Kidney (tissue), 13 donors: ENCODE measurements at regions not wholly inside any gene's neighbourhood (a gene's known extent, or its start where the extent isn't known, plus 50 kb on each side); places are given as distances from the start of the nearest gene placed in this dataset.

Source experiments
- DNase-seq, 5 donors: peaks; one replicate each; pipeline ENCODE4 v3.0.0-alpha.2; 2013 to 2020
- FAIRE-seq: peaks from 2 replicates; lab custom pipeline; 2012; peaks lifted over from hg19 to GRCh38; lab: Jason Lieb, UNC
- H3K27ac ChIP-seq, 2 donors: one replicate each; pipeline ENCODE4 v1.7.0; 2013; ENCODE audit warnings: low read depth in 2 of 2, low read length in 2 of 2, inconsistent platforms in 1 of 2
- H3K27me3 ChIP-seq: one replicate; pipeline ENCODE4 v1.7.1; 2013; ENCODE audit warnings: low read length, inconsistent platforms; ENCODE audit not compliant: control insufficient read depth, insufficient read depth
- H3K36me3 ChIP-seq, 3 donors: one replicate each; pipeline versions ENCODE4 v1.7.0 to v1.7.1; 2013; ENCODE audit warnings: low read length in 3 of 3, control low read depth in 1 of 3, inconsistent platforms in 1 of 3; ENCODE audit not compliant: insufficient read depth in 3 of 3, control insufficient read depth in 2 of 3
- H3K4me1 ChIP-seq, 3 donors: one replicate each; pipeline versions ENCODE4 v1.7.0 to v1.7.1; 2013; ENCODE audit warnings: low read length in 3 of 3, inconsistent platforms in 1 of 3, low read depth in 1 of 3; ENCODE audit not compliant: control insufficient read depth in 2 of 3, insufficient read depth in 2 of 3
- H3K4me3 ChIP-seq, 3 donors: one replicate each; pipeline versions ENCODE4 v1.7.0 to v1.8.1; 2013; ENCODE audit warnings: low read length in 3 of 3, control low read depth in 1 of 3, inconsistent platforms in 1 of 3
- H3K9ac ChIP-seq, 3 donors: one replicate each; pipeline versions ENCODE4 v1.7.0 to v1.7.1; 2013; ENCODE audit warnings: low read length in 3 of 3, control low read depth in 1 of 3, inconsistent platforms in 1 of 3
- H3K9me3 ChIP-seq, 3 donors: one replicate each; pipeline versions ENCODE4 v1.7.0 to v1.7.1; 2013; ENCODE audit warnings: low read length in 3 of 3, control low read depth in 1 of 3, inconsistent platforms in 1 of 3; ENCODE audit not compliant: control insufficient read depth in 2 of 3, insufficient read depth in 1 of 3
- intact Hi-C: fragments of 100-400 bp; cut with DNase I; formaldehyde crosslinking; loops from one replicate; pipeline ENCODE4 v1.11.1; 2022
- TF ChIP-seq, protein P1 (sequence below): IDR thresholded peaks from 3 replicates; pipeline ENCODE4 v1.5.1; 2012; ENCODE audit warnings: mild to moderate bottlenecking, moderate library complexity, borderline replicate concordance; ENCODE audit not compliant: insufficient read depth; ENCODE audit errors: extremely low read depth
- donor health status: control.
- donor health status: control.
- donor health status: control.
- donor health status: control.
- donor health status: control.
- donor health status: DM: yes; HTN: yes; CAD: no.
- donor health status: Normal renal cell carcinoma (clear cell type).

DNA sequence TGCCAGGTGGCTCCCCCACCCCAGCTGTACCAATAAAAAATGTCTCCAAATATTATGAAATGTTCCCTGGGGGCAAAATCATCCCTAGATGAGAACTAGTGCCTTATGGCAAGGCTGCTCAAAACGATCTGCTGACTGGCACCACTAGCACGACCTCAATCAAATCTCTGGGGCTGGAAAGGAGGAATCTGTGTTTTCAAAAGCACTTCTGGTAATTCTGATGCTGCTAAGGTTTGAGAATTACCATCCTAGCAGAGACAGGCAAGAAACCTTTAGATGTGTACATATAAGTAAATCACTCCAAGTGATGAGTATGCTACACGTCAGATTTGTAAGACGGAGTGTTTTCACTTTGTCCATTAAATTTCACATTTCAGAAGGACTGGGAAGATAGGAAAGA, 360.1 kb upstream of the THRB start:
- H3K9ac ChIP-seq, result no peak overlapping the region
- intact Hi-C loops, result no loop called here
- FAIRE-seq (no peak), DNase-seq (no peak)
- H3K9me3 ChIP-seq, result no peaks in the 10 kb centered on the region
- H3K4me3 ChIP-seq, result no peak overlapping the region
- no peaks in the 10 kb centered on the region for H3K4me1 ChIP-seq
- no peak overlapping the region for H3K27ac ChIP-seq
- H3K27me3 ChIP-seq, result no peaks in the 10 kb centered on the region
- TF ChIP-seq, protein P1, sequence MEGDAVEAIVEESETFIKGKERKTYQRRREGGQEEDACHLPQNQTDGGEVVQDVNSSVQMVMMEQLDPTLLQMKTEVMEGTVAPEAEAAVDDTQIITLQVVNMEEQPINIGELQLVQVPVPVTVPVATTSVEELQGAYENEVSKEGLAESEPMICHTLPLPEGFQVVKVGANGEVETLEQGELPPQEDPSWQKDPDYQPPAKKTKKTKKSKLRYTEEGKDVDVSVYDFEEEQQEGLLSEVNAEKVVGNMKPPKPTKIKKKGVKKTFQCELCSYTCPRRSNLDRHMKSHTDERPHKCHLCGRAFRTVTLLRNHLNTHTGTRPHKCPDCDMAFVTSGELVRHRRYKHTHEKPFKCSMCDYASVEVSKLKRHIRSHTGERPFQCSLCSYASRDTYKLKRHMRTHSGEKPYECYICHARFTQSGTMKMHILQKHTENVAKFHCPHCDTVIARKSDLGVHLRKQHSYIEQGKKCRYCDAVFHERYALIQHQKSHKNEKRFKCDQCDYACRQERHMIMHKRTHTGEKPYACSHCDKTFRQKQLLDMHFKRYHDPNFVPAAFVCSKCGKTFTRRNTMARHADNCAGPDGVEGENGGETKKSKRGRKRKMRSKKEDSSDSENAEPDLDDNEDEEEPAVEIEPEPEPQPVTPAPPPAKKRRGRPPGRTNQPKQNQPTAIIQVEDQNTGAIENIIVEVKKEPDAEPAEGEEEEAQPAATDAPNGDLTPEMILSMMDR, result no peak
- no peaks in the 10 kb centered on the region for H3K36me3 ChIP-seq

DNA sequence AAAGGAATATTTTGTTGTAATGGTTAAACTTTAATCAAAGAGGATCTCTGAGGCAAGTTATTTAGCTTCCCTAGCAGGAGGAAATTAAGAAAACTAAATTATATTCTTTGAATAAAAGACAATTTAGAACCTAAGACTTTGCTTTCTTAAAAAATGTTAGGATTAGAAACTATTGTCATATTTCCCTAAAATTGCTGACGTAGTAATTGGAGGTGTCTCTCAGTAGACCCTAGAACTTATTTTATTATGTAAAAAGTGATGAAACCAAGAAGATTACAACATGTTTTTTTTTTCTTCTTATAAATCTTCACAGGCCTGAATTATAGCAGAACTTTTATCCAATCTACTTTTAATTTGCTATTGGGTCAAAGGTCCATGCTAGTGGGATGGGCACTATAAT, 363.3 kb upstream of the THRB start:
- TF ChIP-seq, protein P1, result no peak
- DNase-seq (no peak), FAIRE-seq (no peak)
- H3K36me3 ChIP-seq, result no peaks in the 10 kb centered on the region
- intact Hi-C loops, result no loop called here
- no peak overlapping the region for H3K9ac ChIP-seq
- no peak overlapping the region for H3K27ac ChIP-seq
- H3K9me3 ChIP-seq, result no peaks in the 10 kb centered on the region
- H3K4me1 ChIP-seq, result no peaks in the 10 kb centered on the region
- H3K27me3 ChIP-seq, result no peaks in the 10 kb centered on the region
- no peak overlapping the region for H3K4me3 ChIP-seq

DNA sequence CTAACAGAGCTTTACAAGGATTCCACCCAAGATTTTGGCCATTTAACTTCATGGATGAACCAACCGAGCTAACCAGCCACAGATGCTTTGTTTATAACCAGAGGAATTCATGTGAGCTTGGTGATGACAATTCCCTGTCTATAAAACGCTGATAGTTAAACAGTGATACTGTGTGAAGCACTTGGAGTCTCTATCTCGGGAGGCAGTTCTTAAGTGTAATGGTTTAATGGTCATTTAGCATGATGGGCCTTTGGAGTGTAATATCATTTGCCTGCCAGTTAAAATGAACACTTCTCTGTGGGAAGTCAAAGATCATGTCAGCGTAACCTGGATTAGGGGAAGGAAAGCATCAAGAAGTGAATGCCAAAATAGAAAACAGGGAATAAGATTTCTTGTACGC, 368.6 kb upstream of the THRB start:
- FAIRE-seq (no peak), DNase-seq (no peak)
- TF ChIP-seq, protein P1, result no peak
- no peaks in the 10 kb centered on the region for H3K27me3 ChIP-seq
- H3K4me3 ChIP-seq, result no peak overlapping the region
- H3K9me3 ChIP-seq, result no peaks in the 10 kb centered on the region
- intact Hi-C loops, result no loop called here
- no peaks in the 10 kb centered on the region for H3K4me1 ChIP-seq
- H3K36me3 ChIP-seq, result no peaks in the 10 kb centered on the region
- H3K9ac ChIP-seq, result no peak overlapping the region
- H3K27ac ChIP-seq, result no peak overlapping the region

DNA sequence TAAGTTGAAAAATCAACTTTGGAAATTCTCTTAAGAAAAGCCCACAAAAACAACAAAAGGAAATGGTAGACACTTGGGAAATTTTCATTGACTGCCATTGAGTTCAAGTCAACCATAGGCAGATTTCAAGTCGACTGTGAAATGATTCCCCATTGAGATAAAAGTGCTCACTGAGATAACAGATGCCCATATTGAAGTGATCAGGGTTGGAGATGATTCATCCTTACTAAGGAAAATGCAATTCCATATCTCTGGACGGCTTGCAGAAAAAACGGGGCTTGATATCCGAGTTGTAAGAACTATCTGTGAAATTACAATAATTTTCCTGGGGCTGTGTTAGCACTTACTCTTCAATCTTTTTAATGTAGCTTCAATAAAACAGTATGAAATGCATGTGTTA, 373.1 kb upstream of the THRB start:
- H3K4me1 ChIP-seq, result no peaks in the 10 kb centered on the region
- TF ChIP-seq, protein P1, result no peak
- H3K36me3 ChIP-seq, result no peaks in the 10 kb centered on the region
- intact Hi-C loops, result no loop called here
- DNase-seq (no peak), FAIRE-seq (no peak)
- H3K9ac ChIP-seq, result no peak overlapping the region
- no peak overlapping the region for H3K27ac ChIP-seq
- H3K9me3 ChIP-seq, result no peaks in the 10 kb centered on the region
- no peak overlapping the region for H3K4me3 ChIP-seq
- no peaks in the 10 kb centered on the region for H3K27me3 ChIP-seq
